ENCODE measurements at regions not wholly inside any gene's neighbourhood (a gene's known extent, or its start where the extent isn't known, plus 50 kb on each side); places are given as distances from the start of the nearest gene placed in this dataset.

- H3K4me1 ChIP-seq: no peaks in the 10 kb centered on the region
- no peaks in the 10 kb centered on the region for H3K27me3 ChIP-seq
- no peak overlapping the region for H3K4me3 ChIP-seq
- H3K27ac ChIP-seq: no peak overlapping the region
- intact Hi-C loops (cut with DNase I; ENCODE audit: low total_unique reads): no loop called here
- TF ChIP-seq POLR2A (IDR thresholded peaks at IDR 0.05): no peak
- TF ChIP-seq, protein P1, sequence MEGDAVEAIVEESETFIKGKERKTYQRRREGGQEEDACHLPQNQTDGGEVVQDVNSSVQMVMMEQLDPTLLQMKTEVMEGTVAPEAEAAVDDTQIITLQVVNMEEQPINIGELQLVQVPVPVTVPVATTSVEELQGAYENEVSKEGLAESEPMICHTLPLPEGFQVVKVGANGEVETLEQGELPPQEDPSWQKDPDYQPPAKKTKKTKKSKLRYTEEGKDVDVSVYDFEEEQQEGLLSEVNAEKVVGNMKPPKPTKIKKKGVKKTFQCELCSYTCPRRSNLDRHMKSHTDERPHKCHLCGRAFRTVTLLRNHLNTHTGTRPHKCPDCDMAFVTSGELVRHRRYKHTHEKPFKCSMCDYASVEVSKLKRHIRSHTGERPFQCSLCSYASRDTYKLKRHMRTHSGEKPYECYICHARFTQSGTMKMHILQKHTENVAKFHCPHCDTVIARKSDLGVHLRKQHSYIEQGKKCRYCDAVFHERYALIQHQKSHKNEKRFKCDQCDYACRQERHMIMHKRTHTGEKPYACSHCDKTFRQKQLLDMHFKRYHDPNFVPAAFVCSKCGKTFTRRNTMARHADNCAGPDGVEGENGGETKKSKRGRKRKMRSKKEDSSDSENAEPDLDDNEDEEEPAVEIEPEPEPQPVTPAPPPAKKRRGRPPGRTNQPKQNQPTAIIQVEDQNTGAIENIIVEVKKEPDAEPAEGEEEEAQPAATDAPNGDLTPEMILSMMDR (IDR thresholded peaks at IDR 0.05): no peak
- H3K9me3 ChIP-seq: no peaks in the 10 kb centered on the region
- DNase-seq: no peak
- no peaks in the 10 kb centered on the region for H3K36me3 ChIP-seq (ENCODE audit: low read depth, missing control alignments)
Measured at GRCh38 chr2:16881122-16881521, 215.5 kb upstream of the CYRIA start.

DNA sequence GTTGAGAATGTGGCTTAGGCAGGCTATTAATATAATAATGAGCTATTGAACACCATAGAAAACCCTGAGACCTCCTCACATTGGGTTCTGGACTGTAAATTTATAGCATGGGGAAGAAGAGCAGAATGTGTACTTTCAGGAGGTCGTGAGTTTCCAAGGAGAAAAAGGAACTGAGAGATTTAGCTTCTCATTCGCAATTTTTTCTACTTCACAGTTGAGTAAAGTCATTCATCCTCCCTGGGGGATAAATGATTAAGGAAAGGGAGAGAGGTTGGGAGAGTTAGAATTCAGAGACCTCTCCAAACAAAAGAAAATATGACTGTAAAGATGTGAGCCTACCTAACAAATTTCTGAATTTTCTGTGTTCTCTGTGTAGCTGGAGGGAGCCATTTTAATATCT lies 205.8 kb upstream of the CYRIA start:
- Histone ChIP-seq H3K36me3 (ENCODE audit: low read depth, missing control alignments) (no peaks in the 10 kb centered on the region), H3K27ac (no peak overlapping the region), H3K4me3 (no peak overlapping the region), H3K27me3 (no peaks in the 10 kb centered on the region), H3K4me1 (no peaks in the 10 kb centered on the region), H3K9me3 (no peaks in the 10 kb centered on the region)
- DNase-seq: no peak
- WGBS, 2 donors: 59 to 68% methylated on average over 2 of the region's 2 CpGs
- TF ChIP-seq, protein P1 (IDR thresholded peaks at IDR 0.05): no peak
- TF ChIP-seq POLR2A (IDR thresholded peaks at IDR 0.05): no peak
- intact Hi-C loops (cut with DNase I; ENCODE audit: low total_unique reads): no loop called here

DNA sequence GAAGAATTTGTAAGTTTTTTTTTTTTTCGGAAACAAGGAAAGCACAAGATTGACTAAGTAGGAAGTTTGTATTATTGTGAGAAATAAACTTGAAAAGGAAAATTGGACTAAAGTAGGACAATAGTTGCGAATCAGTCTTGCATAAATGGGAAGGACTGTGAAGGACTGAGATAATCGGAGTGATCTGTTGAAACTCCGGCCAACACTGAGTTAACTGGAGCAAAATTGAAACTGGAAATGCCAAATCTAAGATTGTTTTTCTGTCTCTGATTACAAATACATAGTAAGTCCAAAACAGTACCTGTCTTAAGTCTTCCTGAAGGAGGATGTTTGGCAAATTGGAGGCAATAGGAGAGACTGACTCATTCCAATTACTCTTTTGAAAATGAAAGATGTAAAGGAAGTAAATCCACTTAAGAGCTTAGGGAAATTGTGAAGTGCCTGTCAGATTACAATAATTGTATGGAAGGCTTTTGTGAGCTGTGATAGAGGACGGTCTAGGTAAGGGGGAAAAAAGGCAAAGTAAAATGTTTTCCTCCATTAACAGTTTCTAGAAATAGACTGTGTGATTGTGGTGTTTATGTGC lies 204.9 kb upstream of the CYRIA start:
- WGBS, 2 donors: 93 to 96% methylated on average over 5 of the region's 5 CpGs
- H3K4me3 ChIP-seq: no peak overlapping the region
- H3K27ac ChIP-seq: no peak overlapping the region
- no peak for TF ChIP-seq POLR2A (IDR thresholded peaks at IDR 0.05)
- TF ChIP-seq, protein P1 (IDR thresholded peaks at IDR 0.05): no peak
- H3K9me3 ChIP-seq: no peaks in the 10 kb centered on the region
- H3K4me1 ChIP-seq: no peaks in the 10 kb centered on the region
- no peaks in the 10 kb centered on the region for H3K36me3 ChIP-seq (ENCODE audit: low read depth, missing control alignments)
- no peaks in the 10 kb centered on the region for H3K27me3 ChIP-seq
- intact Hi-C loops (cut with DNase I; ENCODE audit: low total_unique reads): no loop called here
- DNase-seq: no peak

DNA sequence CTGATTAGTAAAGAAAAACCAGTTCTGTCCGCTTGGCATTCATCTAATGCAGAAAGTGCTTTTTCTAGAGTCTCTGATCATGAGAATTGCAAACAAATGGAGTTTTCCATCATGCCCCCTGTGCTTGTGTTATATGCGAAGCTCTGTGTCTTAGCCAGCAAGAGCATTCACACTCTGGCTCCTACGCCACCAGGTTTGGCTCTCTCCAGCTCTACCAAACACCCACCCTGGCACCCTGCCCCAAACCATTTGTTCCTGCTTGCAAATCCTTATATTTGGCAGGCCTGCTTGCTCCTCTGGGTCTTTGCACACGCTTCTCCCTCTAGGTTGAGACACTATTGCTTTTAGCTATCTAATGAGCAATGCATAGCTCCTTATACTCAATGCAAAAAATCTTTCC lies 204.1 kb upstream of the CYRIA start:
- Histone ChIP-seq H3K36me3 (ENCODE audit: low read depth, missing control alignments) (no peaks in the 10 kb centered on the region), H3K9me3 (no peaks in the 10 kb centered on the region), H3K27me3 (no peaks in the 10 kb centered on the region), H3K4me1 (no peaks in the 10 kb centered on the region), H3K4me3 (no peak overlapping the region), H3K27ac (no peak overlapping the region)
- 86 to 89% methylated on average over 4 of the region's 4 CpGs for WGBS, 2 donors
- intact Hi-C loops (cut with DNase I; ENCODE audit: low total_unique reads): no loop called here
- TF ChIP-seq, protein P1 (IDR thresholded peaks at IDR 0.05): no peak
- TF ChIP-seq POLR2A (IDR thresholded peaks at IDR 0.05): no peak
- no peak for DNase-seq

DNA sequence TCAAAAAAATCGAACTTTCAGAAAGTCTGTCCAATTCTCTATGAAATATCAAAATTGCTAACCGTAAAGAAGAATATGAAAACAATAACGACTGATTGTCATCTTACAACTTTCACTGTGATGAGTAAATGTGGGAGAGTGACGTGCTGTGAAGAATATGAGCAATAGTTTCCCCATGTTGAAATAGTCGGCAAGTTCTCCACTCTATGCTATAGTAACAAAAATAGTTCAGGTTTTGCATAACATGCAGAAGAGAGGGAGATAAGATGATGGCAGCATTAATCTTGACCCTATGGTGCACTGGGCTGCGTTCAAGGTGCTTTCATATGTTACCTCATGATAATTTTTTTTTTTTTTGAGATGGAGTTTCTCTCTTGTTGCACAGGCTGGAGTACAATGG lies 196.8 kb upstream of the CYRIA start:
- TF ChIP-seq POLR2A (IDR thresholded peaks at IDR 0.05): no peak
- TF ChIP-seq, protein P1 (IDR thresholded peaks at IDR 0.05): no peak
- no peak overlapping the region for H3K4me3 ChIP-seq
- 87 to 91% methylated on average over 6 of the region's 6 CpGs for WGBS, 2 donors
- DNase-seq: no peak
- H3K9me3 ChIP-seq: no peaks in the 10 kb centered on the region
- H3K4me1 ChIP-seq: no peaks in the 10 kb centered on the region
- no peaks in the 10 kb centered on the region for H3K36me3 ChIP-seq (ENCODE audit: low read depth, missing control alignments)
- intact Hi-C loops (cut with DNase I; ENCODE audit: low total_unique reads): no loop called here
- H3K27ac ChIP-seq: no peak overlapping the region
- no peaks in the 10 kb centered on the region for H3K27me3 ChIP-seq

Data from testis (tissue), 2 donors.